Putamen (tissue), 1 donor: ENCODE measurements at regions not wholly inside any gene's neighbourhood (a gene's known extent, or its start where the extent isn't known, plus 50 kb on each side); places are given as distances from the start of the nearest gene placed in this dataset.
A peak's percentile ranks its signal among the peaks of the same experiment; 100 is the strongest.

Experiments
- DNase-seq: peaks from one replicate; pipeline ENCODE4 v3.0.0-alpha.2; 2016; ENCODE audit warnings: low spot score

DNA sequence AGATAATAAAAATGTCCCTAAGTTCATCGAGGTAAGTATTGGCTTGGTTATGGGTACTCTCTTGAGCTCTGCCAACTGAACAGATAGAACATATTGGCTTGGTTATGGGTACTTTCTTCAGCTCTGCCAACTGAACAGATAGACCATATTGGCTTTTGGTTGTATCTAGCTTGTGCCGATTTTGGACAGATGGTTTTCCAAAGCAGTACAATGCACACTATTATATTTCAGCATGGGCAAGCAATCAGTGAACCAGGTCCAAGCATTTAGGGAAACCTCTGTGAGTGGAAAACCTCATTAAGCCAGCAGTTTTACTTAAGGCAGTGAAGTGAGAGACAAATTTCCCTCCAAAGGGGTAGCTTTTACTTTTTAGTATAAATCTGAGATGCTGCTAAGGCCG is 1440.5 kb upstream of the SPRY2 start:
- no peak for DNase-seq

DNA sequence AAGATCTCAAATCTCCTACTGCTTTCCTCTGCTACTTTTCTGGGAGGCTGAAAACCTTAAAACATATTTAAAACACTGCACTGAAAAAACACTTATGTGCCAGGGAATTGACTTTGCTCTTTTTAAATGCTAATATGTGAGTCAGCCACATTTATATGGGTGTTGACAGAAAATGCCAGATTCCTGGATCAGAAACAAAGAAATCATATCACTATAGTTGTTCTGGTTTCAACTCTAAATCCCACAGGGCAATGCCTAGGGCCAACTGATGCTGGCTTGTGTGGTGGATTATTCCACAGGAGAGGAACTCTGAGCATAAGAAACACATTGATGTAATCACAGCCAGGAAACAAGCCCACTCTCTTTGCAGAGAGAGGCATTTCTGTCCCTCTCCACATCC is 1439.0 kb upstream of the SPRY2 start:
- DNase-seq: no peak

DNA sequence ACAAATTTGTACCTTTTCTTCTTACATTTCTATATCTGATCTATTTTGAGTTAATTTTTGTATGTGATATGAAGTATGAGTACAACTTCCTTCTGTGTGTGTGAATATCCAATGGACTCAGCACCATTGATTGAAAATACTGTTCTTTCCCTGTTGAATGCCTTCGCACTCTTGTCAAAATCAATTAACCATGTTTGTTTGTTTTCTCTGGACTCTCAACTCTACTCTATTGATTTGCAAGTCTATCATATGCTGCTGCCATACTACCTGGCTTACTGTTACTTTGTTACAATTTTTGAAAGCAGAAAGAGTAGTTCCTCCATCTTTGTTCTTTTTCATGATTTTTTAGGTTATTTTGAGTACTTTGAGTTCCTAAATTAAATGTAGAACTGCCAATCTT is 1437.4 kb upstream of the SPRY2 start:
- no peak for DNase-seq

DNA sequence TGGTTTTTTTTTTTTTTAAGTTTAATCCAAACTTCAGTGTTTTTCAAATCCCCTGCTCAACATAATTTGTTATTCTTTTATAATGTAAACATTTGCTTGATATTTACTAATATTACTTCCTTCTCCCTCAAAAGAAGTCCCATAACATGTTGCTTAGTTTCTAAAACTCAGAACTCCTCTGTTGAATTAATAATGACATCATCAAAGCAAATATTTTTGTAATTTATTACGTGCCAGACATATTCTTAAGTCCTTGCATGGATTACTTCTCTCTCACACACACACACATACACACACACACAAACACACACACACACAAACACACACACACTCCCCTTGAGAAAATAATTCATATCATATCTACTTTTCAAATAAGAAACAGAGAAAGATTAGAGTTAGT is 1432.3 kb upstream of the SPRY2 start:
- no peak for DNase-seq

DNA sequence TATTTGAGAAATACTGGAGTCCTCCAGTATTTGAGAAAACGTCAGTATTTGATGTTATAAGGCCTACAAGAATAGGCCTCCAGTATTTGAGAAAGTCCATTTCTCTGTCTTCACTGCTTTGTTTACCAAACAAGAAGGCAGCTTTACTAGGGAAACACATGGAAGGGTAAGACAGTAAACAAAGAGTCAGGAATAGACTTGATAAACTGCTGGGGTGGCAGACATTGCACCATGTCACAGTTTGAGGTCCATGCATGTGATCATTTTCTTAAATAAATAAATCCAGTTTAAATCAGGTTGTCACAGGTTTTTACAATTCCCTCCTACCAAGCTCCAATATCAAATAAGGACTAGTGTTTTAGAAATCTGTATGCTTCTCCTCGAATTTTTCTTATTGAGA is 1431.0 kb upstream of the SPRY2 start:
- no peak for DNase-seq

DNA sequence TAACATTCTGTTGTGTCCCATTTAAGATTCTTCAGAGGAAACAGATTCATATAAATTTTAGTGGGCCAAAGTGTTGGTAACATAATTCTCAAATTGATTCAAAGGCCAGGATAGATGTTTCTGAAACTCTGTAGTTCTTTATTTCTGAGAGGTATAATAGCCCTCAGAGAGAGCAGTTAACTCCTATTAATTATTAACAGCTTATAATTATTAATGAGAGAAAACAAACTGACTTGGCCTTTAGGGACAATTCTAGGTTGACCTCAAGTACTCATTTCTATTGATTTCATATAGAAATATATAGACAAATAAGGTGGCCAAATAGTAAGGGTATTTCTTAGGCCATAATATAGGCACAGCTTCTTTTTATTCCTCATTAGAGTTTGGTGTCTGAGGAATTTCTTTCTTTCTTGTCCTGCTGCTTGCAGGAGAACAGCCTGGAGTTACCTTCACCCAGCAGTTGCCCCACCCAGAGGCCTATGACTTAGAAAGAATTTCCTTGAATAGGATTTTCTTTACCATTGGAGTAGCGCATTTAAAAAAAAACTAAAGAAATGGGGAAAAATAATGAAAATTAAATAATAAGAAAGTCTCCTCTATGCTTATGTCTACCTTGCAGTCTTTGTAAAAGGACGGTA is 1430.1 kb upstream of the SPRY2 start:
- DNase-seq: no peak

DNA sequence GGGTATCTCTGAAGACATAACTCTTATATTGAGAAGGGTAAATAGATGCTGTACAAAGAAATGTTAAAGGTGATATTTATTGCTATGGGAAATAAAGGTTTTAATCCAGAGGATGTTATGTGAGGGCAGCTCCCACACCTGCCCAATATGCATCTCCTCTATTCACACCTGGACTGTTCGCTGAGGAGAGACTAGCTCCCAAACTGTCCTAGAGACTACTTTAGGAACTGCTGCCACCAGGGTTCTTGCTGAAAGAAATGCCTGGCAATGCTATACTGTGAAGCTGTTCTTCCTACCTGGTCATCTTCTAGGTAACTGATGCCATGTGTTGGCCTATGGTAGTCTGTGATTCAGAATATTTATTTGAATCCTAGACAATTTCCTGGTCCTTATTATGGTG is 1421.5 kb upstream of the SPRY2 start:
- DNase-seq: no peak

DNA sequence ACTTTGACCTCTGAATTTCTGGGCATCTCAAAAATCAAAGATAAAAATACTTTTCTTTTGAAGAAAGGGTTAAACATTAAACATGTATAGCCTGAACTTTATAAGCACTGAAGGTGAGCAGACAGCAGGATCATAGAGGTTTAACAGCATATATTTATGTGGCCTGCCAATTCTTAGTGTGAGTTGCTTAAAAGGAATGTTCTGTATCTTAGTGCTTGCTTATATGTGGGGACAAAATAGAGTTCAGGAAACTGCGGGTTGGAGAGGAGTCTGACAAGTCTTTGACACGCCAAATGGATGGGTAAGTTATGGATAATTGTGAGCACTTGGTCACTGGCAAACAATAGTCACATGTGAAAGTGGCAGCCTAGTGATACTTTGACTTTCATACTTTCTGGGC is 1419.4 kb upstream of the SPRY2 start:
- no peak for DNase-seq

DNA sequence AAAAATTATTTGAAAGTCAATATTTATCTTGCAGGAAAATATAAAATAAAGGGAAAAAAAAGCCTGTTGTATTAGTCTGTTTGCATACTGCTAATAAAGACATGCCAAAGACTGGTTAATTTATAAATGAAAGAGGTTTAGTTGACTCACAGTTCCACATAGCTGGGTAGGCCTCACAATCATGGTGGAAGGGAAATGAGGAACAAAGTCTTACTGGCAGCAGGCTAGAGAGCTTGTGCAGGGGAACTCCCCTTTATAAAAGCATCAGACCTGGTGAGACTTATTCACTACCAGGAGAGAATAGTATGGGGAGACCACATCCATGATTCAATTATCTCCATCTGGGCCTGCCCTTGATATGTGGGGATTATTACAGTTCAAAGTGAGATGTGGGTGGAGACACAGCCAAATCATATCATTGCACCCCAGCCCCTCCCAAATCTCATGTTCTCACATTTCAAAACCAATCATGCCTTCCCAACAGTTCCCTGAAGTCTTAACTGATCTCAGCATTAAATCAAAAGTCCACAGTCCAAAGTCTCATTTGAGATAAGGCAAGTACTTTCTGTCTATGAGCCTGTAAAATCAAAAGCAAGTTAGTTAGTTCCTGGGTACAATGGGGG is 1416.5 kb upstream of the SPRY2 start:
- DNase-seq: no peak

DNA sequence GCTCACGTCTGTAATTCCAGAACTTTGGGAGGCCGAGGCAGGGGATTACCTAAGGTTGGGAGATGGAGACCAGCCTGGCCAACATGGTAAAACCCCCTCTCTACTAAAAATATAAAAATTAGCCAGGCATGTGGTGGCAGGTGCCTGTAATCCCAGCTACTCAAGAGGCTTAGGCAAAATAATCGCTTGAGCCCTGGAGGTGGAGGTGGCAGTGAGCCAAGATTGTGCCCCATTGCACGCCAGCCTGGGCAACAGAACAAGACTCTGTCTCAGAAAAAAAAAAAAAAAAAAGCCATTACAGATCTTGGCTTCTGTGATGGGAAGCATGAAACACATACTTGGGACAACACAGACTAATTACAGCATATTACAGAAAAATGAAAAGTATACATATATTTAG is 1404.5 kb upstream of the SPRY2 start:
- DNase-seq: no peak

DNA sequence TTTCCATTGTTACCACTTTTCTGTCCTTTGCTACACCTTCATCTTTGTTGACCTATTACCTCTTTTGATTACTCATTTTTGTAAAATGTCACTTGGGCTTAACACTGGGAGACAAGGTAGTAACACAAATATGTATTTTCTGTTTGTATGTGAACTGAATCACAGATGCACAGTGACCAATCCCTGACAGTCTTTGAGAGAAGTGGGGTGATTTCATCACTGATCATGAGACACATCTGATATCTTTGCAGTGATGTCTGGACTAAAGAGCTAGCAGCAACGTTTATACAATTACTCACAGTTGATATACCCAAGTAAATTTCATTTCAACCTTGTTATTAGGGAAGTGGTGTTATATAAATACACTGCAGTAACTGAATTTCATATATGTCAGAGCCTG is 1397.4 kb upstream of the SPRY2 start:
- DNase-seq: no peak

DNA sequence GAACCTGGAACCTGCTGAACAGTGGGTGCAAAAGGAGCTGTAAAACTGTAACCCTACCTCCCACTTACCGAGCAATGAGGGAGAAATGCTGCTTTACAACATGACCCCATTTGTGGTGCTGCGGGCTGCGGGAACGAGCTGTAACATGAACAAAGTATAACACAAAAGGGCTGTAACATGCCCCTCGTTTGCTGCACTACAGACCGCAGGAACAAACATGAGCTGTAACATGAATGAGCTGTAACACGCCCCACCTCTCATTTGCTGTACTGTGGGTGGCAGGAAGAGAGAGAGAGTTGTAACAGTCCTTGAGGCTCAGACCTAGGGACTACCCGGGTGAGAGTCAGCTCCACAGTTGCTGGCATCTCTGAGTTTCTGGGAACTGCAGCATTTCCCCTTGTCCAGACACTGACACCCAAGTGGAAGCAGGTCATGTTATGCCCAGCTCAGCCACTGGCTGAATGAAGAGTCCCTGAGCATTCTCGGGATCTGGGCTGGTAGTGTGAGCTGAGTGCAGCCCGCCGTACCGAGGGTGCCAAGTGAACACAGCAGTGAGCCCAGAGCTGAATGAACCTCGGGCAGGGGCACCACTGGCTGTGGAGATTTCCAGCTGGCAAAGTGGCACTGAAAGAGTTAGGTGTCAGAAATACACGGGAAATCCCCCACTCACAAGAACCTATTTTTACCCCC is 1385.3 kb upstream of the SPRY2 start:
- DNase-seq: no peak

DNA sequence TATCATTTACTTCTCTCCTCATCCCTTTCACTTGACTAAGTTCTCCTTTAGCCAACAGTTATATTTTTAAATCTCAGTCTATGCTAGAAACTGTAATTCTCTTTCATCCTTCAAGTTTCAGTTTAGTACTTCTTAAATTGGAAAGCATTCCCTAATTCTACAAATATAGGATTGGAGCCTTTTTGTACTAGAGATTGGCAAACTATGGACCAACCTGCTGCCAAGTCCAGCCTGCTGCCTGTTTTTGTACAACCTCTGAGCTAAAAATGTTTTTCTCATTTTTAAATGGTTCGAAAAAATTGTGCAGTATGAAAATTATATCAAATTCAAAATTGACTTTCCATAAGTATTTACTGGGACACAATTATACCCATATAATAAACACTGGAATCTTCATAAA is 1381.5 kb upstream of the SPRY2 start:
- no peak for DNase-seq

DNA sequence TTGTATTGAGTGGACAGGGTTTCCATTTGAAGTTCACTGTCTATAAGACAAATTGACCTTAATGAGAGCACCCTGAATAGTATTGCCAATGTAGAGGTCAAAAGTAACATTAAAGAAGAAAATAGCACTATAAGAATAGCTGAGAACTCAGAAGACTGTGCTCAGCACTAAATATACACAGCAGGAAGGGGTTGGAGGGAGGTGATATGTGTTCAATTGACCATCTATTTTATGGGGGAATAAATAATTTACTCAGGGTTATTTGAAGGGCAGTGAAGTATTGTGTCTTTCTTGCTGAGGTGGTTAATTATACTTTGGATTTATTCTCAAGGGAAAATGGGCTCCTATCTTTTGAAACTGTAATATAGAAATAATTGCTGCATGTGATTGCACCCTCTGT is 1380.5 kb upstream of the SPRY2 start:
- no peak for DNase-seq

DNA sequence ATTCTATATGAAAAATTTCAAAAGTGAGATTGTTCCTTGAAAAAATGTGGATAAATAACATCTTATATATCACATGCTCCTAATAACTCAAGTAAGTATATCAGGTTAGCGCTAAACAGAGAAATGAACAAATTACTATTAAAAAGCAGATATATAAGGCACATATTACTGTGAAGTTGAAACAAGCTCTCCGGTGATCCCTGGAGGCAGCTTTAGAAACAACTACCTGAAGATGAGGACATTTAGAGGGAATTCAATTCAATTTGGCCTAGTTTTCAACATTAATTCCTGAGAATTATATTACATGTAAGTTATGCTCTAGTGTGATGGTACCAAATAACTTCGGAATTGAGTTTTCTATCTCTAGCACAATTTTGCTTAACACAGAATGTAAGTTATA is 1373.6 kb upstream of the SPRY2 start:
- no peak for DNase-seq

DNA sequence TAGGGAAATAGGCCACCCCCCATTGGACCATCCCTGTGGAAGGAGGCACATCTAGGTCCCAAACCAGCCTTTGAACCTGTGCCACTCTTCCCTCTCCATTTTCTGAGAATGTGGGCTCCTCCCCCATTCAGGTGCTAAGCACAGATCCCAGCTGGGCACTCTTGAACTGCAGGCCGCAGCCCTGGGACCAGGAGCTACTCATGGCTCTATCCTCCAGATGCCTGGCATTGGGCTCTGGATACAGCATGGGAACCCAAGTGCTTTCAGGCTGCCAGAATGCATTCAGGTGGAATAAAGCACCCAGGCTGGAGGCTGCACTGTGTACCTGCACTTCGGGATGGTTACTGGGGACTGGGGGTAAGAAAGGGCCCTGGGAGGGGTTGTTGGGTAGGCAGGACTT is 1372.3 kb upstream of the SPRY2 start:
- no peak for DNase-seq

DNA sequence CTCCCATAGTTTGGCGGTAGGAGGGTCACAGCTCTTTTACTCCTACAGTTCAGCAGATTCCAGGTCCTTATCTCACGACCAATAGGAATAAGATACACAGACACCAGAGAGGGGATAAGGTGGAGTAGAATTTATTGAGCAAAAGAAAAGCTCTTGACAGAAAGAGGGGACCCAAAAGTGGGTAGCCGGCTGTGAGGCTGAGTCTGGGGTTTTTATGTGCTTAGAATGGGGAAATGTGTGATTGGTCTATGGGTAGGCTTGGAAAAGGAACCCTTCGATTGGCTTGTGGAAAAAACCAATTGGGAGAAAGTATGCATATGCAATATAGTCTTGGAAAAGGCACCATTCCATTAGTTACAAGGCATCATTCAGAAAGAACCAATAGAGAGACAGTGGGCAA is 1356.9 kb upstream of the SPRY2 start:
- no peak for DNase-seq

DNA sequence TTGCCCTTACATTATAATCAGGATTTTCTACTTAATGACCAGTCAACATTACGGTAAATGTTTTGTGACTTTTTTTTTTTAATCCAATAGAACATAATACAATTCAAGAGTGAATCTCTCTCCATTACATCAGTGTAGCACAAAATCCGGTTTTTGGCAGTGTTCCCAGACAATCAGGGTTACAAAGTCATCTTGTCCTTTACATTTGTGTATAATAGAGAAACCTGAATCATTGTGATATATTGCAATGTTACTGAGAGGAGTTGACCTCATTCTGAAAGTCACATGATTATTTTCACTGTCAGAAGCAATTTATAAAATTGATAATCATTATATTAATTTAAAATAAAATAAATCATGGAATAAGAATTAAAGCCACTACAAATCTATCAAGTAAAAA is 1346.0 kb upstream of the SPRY2 start:
- DNase-seq: peak; percentile 8

DNA sequence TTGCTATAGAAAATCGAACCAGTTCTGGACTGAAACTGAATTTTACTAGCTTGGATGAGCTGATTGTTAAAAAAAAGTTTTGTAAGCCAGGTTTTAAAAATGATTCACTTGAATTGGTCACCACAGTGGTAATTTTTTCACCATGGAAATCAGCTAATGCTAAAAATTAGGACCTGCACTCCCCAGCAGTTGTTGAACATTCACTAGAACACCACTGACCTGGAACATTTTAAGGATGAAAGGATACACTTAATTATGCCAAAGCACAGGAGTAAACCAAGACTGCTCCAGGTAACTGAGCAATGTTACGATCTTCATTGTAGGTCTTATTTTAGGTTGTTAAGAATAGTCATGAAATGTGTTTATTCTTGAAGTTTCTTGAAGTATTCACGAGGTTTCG is 1342.6 kb upstream of the SPRY2 start:
- DNase-seq: no peak

DNA sequence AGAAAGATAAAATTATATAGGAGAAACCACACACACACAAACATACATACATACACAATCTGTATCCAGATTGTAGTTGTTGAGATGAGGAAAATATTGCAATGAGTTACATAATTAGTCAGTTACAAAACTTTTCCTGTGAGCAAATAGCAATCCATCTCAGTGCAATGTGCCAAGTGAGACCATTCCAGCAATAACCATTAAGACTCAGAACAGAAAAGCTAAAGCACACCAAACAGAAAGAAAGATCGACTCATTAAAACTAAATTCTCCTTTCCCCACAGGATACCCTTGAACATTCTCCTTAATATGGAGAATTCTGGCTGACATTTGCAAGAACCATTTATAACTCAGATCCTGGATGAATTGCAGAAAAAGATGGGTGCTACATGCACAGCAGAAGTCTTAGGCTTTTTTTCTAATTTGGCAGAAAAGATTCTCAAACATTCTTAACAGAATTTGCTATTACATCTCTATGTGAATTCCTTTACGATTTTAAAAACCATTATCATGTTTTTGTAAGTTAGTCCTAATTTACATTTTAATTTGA is 1341.2 kb upstream of the SPRY2 start:
- DNase-seq: no peak

DNA sequence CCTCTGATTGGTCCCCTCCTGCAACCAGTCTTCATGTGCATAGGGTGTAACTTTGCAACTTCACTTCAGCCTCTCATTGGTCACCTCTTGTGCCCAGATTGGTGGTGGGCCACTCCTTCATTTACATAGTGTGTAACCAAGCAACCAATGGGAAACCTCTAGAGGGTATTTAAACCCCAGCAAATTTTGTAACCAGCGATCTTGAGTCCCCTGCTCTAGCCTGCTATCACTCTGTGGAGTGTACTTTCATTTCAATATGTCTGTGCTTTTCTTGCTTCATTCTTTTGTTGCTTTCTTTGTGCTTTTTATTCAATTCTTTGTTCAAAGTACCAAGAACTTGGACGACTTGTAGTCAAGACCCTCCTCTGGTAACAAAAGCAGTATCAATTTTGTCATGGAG is 1336.9 kb upstream of the SPRY2 start:
- no peak for DNase-seq

DNA sequence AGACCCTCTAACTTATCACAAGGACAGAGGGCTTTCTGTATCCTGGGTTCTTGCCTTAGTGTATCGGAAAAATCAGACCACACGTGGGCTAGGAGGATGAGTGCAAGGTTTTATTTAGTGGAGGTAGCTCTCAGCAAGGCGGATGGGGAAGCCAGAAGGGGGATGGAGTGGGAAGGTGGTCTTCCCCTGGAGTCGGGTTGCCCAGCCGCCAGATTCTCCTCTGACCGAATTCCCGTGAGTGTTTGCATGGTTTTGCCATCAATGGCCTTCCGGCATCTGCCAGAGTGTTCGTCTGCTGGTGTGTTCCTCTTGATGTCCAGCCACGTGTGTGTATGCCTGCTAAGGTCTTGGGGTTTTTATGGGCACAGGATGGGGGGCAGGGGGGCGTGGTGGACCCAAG is 1335.1 kb upstream of the SPRY2 start:
- DNase-seq: no peak

DNA sequence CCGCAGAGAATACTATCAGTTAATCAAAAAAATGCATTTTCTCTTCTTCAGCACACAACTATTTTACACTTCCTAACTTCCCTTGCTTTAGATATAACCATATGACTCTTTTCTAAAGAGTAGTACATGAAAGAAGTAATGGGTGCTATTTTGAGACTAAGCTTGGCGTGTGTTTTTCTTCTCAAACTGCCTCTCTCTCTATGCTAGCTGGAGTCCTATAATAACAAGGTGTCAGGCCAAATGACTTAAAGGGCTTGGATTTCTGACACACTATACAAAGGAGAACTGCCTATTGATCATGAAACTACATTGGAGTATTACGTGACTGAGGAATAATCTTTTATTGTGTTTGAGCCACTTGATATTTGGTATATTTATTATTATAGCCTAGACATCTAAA is 1330.1 kb upstream of the SPRY2 start:
- DNase-seq: no peak

DNA sequence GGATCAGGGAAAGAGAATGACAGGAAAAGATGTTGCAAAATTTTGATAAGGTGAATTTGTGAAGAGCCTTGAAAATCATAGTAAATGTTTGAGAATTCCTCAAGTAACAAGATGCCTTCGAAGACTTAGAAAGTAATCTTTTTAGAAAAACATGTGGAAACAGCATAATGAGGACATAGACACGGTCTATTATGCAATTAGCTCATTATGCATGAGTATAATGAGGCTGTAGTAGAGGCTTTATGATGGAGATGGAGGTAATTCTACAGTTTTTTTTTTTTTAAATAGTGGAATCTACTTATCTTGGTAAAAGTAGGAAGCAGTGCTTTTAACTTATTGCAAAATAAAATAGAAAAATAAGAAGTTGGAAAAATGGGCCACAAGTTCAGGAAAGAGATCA is 1329.1 kb upstream of the SPRY2 start:
- DNase-seq: no peak
